ENCODE measurements at regions not wholly inside any gene's neighbourhood (a gene's known extent, or its start where the extent isn't known, plus 50 kb on each side); places are given as distances from the start of the nearest gene placed in this dataset.

DNA sequence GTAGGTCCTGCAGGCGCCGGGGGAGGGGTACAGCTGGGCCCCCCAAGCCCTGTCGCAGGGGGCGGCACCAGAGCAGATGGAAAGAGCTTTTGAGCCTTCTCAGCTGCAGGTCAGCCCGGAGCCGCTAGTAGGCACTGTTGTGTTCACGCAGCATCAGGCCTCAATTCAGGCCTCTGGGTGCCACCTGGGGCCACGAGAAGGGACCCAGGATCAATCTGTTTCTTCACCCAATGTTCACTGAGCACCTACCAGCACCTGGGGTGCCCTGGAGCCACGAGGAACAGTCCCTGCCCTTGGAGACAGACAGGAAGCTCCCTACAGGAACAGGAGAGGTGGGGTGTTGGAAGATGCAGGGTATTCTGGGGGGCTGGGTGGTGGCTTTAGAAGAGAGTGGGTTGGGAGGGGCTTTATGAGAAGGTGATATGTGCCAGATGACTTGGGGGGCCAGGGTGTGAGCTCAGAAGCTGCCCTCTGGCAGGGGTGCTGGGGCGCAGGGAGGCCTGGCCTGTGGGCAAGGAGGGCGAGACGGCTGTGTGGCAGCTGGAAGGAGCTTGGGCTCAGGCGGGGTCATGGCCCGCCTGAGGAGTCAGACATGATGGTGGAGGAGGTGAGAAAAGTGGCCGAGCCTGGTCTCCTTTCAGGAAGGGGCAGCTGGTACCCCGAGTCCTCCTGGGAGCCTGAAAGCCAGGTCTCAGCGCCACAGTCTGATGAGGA is 121.9 kb upstream of the GSE1 start:
- DNase-seq (ENCODE audit: low read depth, low spot score) = peak; percentile 67

DNA sequence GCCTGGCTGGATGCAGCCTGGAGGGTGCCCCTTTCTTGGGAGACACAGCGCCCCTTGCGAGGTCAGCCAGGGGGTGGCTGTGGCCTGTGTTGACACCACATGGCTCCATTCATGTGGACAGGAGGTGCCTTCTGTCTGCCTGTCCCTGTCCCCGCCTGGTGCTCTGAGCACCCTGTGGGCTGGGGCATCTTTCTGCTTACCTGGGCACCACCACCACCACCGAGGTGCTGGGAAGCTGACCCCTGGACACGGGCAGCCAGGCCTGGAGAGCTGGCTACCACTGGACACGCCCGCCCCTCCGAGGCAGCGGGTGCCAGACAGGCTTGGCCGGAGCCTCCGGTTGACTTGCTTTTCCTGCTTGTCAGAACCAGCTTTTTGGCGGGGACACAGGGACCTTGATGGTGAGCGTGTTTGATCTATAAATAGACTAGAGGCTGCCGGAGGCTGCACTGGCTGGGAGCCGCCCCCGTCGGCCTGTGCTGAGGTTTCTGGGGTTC is 121.3 kb upstream of the GSE1 start:
- peak; percentile 87 for DNase-seq (ENCODE audit: low read depth, low spot score)

DNA sequence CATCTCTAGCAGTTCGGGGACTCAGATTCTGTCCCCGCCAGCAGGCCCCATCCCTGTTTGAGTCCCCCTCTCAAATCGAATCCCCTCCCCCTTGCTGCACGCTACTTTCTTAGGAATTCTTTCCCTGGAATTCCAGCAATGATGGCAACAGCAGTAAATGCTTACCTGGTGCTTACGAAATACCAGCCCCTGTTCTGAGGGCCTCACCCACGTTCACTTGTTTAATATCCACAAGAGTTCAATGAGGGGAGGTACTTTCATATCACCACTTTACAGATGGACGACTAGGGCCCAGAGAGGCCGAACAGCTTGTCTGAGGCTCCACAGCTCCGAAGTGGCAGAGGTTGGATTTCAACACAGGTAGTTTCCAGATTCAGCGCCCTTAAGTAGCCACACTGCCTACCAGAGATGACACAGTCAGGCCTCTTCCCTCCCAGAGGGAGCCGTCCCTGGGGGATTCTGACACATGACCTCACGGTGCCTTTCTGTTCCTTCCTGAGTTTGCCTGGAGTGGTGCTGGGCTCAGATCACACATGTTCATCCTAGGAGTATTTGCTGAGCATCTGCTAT is 120.7 kb upstream of the GSE1 start:
- peak; percentile 70 for DNase-seq (ENCODE audit: low read depth, low spot score)

DNA sequence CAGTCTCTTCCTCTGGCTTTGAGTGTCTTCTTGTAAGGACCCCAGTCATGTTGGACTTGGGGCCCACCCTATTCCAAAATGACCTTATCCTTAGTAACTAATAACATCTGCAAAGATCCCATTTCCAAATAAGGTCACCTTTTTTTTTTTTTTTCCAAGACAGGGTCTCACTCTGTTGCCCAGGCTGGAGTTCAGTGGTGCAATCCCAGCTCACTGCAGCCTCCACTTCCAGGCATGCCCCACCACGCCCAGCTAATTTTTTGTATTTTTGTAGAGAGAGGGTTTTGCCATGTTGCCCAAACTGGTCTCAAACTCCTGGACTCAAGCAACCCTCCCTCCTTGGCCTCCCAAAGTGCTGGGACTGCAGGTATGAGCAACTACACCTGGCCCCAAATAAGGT is 118.8 kb upstream of the GSE1 start:
- no peak for DNase-seq (ENCODE audit: low read depth, low spot score)

DNA sequence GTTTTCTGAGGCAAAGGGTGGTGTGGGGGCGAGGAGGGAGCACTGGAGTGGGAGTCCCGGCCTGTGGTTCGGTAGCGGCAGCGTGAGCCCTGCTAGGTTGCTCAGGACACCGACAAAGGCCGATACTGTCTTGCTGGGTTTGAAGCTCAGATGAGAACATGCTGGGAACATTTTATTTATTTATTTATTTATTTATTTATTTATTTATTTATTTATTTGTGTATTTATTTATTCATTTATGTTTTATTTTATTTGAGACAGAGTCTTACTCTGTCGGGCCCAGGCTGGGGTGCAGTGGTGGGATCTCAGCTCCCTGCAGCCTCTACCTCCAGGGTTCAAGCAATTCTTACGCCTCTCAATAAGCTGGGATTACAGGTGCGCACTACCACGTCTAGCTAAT is 117.9 kb upstream of the GSE1 start:
- DNase-seq (ENCODE audit: low read depth, low spot score) = no peak

DNA sequence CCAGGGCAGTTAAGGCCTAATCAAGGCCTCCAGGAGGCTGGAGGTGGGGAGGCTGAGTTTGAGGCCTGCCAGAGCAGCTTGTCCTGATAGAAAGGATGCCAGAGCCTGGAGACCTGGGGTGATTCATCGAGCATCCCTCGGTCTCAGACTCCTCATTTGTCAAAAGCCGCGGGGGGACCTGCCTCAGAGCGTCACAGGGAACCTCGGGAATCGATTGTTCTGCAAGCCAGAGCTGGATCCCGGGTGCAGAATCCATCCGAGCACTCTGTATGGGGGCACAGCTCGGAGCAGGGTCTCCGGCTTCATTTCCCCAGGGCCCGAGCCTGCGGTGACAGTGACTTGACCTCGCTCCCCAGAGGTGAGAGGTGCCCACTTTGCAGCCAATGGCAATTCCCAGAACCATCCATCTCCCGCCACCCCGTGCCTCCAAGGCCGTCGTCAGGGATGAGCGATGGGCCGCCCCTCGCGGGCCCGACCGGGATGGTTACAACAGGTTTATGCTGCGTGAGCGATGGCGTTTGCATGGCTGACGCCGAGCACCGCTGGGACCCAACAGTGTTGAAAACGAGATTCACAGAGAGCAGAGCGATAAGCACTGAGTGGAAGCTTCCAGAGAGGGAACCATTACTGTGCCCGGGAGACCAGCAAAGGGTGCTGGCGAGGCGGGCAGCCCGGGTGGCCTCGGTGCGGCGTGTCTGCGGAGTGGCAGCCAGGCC is 117.1 kb upstream of the GSE1 start:
- DNase-seq (ENCODE audit: low read depth, low spot score) = no peak

DNA sequence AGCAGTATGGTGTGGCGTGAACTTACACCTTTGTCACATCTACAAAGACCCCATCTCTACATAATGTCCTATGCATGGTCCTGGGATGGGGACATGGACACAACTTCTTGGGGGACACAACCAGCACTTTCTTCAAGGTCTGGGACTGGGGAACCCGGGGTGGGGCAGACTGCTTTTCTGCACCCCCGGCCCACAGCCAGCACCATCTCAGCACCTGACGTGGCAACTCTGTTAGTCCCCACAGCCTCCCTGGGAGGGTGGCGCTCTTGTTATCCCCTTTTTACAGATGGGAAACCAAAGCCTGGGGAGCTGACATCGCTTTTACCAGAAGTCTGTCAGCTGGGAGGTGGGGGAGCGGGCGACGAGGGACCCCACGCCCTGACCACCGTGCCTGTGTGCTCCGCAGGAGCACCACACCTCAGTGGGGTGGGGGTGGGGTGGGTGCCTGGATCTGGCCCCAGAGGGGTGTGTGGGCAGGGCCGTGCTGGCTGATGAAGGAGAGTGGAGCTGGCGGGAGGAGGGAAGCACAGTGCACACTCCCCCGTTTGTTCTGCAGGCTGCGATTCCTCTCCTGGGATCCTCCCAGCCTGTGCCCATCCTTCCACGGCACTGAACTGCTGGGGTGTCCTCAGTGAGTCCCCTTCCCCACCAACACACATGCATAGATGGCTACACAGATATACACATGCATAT is 115.4 kb upstream of the GSE1 start:
- DNase-seq (ENCODE audit: low read depth, low spot score) = no peak

DNA sequence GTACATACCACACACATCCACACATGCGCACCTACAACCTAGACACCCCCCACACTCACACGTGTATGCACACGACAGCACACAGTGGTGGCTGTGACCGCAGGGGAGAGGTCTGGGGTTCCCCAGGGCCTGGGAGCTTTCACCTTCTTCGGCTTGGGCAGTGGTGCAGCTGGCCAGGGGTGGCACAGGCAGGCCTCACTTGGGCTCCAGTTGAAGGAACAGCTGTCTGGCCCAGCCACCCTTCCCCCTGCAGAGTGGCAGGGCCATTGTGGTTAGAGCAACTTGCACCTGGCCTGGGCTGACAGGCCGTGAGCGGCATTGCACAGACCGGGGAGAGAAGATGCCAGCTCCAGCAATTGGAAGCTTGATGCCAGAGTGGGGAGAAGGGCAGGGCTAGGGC is 114.5 kb upstream of the GSE1 start:
- DNase-seq (ENCODE audit: low read depth, low spot score) = no peak

DNA sequence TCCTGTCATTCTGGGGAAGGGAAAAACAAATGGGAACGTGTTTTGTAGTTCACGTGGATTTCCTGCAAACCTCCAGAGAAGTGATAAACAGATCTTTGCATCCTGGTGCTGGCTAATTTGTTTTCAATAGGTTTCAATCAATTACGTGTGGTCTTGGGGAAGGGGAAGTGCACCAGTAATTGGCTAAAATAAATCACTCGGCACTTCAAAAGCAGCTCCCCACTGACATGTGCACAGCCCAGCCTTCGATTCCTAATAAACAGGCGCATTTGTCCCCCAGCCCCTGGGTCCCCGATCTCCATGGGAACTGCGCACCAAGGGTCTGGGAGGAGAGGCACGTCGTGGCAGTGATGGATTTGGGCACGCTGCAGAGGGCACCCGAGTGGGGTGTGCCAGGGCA is 112.9 kb upstream of the GSE1 start:
- no peak for DNase-seq (ENCODE audit: low read depth, low spot score)

DNA sequence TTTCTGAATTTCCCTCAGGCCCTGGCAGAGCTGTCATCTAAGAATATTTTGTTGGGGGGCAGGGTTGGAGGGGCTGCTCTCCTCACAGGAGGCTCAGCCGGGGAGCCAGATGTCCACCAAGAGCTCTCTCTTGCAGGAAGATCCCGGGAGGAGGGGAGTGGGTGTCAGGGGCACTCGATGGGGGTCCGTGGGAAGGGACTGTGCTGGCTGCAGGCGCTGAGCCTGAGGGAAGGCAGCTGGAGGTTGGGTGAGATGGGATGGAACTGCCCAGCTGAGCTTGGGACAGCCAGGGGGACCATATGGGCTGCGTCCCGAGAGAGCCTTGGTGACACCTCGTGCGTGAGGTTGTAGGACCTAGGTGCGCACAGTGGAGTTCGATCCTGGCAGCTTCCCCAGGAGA is 111.2 kb upstream of the GSE1 start:
- DNase-seq (ENCODE audit: low read depth, low spot score) = no peak

DNA sequence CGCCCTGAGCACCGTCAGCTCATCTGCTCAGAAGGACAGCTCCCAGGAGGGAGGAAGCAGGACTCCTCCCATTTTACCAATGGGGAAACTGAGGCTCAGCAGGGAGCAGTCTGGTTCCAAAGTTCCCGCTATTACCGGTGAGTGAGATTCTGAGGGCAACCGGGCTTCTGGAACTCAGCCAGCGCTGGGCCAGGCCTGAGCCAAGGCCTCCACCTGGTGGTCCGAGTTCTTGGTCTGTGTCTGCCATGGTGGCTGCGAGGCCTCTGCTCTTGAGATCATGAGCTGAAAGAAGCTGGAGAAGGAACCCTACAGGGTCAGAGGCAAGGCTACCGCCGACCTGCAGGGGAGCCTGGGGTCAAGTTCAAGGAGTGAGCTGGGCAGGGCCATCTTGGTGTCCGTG is 110.8 kb upstream of the GSE1 start:
- no peak for DNase-seq (ENCODE audit: low read depth, low spot score)

DNA sequence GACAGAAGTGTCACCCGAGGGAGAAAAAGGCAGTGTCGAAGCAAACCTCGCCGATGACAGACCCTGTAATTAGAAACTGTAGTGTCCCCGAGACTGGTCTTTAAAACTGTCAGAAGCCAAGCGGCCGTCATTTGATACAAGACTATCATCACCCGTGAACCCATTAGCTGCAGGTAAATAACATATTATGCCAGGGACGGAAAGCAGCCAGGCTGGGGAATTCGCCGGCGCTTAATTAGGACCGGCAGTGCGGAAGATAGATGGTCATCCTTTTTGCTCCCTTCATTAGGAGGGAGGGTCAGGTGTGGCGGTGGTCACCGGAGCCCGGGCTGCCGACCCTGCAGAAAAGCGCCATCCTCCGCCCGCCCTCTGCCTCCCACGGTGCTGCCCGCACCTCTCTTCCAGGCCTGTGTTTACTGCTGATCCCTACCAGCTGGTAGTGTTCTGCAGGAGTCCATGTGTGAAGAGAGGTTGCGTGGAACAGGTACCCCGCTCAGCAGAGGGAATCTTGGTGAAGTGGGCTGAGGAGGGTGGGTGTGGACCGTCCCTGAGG is 109.4 kb upstream of the GSE1 start:
- no peak for DNase-seq (ENCODE audit: low read depth, low spot score)

DNA sequence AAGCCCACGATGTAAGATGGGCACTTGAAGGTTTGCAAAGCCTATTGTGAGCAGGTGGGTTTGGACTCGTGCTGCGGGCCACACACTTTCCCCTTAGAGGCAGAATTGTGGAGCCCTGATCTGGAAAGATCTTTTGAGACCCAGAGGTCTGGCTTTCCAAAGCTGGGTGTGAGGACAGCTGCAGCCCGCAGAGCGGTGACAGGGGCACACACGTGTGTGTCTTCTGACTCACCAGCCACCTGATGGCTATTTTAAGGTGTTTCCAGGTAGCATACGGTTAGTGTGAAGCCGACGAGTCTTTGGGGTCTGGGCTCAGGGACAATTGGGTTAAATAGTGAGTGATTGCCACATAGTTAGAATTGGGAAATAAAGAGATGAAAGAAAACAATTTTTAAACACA is 108.9 kb upstream of the GSE1 start:
- DNase-seq (ENCODE audit: low read depth, low spot score) = no peak

DNA sequence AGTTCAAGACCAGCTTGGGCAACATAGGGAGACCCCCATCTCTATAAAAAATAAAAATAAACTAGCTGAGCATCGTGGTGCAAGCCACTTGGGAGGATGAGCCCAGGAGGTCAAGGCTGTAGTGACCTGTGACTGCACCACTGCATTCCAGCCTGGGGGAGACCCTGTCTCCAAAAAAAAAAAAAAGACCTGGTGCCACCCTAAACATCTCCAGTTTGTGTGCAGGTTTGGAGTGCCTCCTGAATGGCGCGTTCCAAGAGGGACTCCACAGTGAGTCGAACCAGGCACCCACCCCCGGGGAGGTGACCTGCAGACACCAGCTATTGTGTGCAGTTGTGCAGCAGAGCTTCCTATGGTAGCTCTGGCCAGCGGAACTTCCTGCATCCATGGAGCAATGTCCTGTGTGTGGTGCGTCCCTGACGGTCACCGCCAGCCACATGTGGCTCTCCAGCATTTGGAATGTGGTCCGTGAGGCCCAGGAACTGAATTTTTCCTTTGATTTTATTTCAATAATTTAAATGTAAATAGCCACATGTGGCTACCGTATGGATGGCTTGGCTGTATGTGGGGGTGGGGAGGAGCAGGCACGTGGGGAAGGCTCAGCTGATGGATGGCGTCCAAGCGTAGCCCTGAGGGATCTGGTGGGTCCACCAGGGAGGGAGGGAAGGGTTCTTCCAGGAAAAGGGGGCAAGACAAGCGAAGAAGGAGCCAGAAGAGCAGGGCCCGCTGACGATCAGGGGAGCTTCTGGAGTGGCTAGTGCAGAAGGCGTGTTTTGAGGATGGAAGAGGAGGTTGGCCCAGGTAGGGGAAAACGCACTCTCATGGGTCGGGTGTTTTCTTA is 107.1 kb upstream of the GSE1 start:
- no peak for DNase-seq (ENCODE audit: low read depth, low spot score)

DNA sequence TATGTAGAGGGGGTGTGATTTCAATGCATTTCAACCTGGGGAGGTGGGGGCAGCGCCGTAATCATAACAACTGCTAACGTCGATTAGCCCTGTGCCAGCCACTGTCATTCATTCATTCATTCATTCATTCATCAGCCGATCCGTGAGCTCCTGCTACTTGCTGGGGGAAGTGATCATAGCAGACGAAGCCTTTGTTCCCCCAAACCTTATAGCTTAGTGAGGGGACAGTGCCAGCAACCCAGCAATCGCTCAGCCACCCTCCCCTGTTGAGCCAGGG is 106.5 kb upstream of the GSE1 start:
- DNase-seq (ENCODE audit: low read depth, low spot score) = no peak

DNA sequence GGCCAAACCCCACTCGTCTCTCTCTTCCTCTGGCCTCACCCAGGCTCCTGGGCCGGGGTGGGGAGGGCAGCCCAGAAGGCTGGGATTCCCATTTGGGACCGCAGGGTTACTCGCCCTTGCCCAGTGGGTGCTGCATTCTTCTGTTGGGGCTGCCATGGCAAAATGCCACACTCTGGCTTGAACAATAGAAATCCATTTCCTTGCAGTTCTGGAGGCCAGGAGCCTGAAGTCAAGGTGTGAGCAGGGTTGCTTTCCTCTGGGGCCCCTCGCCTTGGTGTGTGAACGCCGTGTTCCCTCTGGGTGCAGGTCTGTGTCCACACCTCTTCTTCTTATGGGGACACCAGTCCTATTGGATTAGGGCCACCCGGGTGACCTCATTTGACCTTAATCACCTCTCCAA is 105.8 kb upstream of the GSE1 start:
- DNase-seq (ENCODE audit: low read depth, low spot score) = no peak

DNA sequence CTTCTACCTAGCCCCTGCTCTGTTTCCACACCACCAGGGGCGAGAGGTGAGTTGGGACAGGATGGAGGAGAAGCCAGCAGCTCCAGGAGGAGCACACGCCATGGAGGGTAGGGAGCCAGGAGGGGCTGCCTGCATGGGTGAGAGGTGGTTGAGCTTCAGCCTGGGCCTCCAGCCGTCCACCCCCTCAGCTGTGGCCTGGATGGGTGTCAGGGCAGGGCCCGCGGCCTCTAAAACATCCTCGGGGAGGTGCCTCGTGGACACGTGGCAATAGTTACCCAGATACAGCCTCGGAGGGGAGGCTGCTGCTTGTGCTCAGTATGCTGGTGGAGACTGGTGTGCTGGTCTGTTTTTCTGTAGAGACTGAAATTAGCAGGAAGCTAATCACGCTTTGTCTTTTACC is 104.7 kb upstream of the GSE1 start:
- DNase-seq (ENCODE audit: low read depth, low spot score) = no peak

DNA sequence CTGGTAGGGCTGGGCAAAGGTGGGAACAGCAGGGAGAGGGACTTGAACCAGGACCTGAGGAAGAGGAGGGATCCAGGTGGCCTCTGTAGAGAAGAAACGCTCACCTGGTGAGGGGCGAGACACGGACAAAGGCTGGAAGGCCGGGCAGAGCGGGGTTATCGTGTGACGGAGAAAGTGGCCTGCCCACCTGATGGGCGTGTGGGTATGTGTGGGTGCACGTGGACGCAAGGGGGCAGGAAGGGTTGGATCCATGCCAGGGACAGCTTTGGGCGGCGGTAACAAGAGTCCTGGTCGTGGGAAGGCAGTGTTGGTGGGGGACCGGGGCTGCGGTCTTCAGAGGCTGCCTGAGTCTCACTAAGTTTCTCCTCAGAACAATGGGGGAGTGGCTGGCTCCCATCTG is 104.1 kb upstream of the GSE1 start:
- DNase-seq (ENCODE audit: low read depth, low spot score) = no peak

DNA sequence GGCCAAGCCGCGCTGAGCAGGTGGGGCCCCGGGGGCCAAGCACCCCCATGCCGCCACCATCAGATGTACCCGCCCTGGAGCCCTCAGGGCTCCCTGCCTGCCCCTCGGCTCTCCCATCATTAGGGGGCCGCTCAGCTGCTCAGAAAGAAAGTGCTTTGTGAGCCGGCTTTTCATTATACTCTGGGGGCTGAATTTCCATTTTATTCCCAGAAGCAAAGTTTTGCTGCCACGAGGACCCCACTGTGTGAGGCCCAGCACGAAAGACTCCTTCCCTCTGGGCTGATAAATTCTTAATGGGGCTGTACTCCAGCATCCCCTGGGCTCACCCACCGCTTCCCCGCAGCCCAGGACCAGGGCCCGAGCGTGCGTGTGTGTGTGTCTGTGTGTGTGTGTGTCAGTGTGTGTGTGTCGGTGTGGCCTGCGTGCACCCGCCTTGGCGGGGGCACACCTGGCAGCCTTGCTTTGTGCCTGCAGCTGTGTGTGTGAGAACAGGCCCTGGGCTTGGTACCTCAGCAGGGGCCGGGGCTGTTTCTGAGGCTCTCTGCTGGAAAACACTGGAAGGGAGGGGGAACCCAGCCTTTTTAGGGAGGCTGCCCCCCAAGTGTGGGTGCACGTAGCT is 103.0 kb upstream of the GSE1 start:
- DNase-seq (ENCODE audit: low read depth, low spot score) = no peak

DNA sequence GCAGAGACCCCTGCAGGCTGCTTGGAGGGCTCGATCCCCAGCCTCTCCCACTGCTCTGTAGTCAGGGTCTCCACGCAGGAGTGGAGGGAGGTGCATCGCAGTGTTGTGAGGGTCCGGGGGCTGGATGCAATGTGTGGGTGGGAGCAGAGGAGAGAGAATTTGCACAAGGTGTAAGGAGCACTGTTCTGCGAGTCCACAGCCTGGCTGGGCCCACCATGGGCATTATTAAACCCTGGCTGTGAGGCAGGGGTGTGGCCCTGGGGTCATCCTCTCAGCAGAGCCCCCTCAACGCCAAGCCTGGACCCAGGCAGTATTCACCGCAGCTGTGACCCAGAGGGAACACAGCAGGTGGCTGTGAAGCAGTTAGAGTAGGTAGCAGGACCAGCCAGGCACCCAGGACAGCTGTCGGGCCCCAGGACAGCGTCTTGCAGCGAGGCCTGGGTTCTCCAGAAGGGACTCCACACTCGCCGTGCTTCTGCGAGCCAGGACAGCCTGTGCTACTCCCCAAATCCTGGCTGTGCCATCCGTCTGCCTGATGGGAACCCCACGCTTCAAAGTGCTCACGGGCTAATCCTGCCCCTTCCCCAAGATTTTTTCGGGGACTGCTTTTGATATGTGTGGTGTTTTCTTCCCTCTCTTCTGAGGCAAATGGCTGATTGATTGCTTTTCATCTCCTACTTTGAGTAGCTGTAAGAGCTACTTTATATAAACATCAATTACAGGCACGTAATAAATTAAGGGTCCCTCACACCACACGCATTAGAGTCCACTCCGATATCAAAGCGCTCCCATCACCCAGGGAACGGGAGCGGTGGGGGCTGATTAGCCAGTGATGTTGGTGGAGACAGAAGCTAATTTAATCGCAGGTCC is 100.9 kb upstream of the GSE1 start:
- no peak for DNase-seq (ENCODE audit: low read depth, low spot score)
